H1 (cell line): ENCODE measurements at regions not wholly inside any gene's neighbourhood (a gene's known extent, or its start where the extent isn't known, plus 50 kb on each side); places are given as distances from the start of the nearest gene placed in this dataset.

Experiments
- CTCF ChIA-PET: fragments of 300-600 bp; sonication (Branson Sonifier 250); formaldehyde crosslinking; loops from one replicate; lab custom pipeline; 2021; ENCODE audit not compliant: partially characterized antibody; lab: Charles Lee
- POLR2A ChIA-PET: fragments of 300-600 bp; sonication (Branson Sonifier 250); formaldehyde crosslinking; loops from one replicate; lab custom pipeline; 2021; ENCODE audit warnings: inconsistent platforms; ENCODE audit not compliant: partially characterized antibody; lab: Charles Lee
- DNase-seq, 2 experiments: peaks; one replicate each; pipeline versions ENCODE4 v3.0.0 to v3.0.0-alpha.2; 2010 to 2022; ENCODE audit warnings: low spot score in 2 of 2, low read depth in 1 of 2, mixed read lengths in 1 of 2
- FAIRE-seq: peaks from 2 replicates; lab custom pipeline; 2011; peaks lifted over from hg19 to GRCh38; lab: Jason Lieb, UNC
- H2AFZ ChIP-seq: 2 replicates; pipeline ENCODE4 v1.8.1; 2012; ENCODE audit warnings: low read length, inconsistent platforms
- H2AK5ac ChIP-seq: 2 replicates; pipeline ENCODE4 v1.6.1; 2013; ENCODE audit warnings: low read depth, low read length
- H2BK120ac ChIP-seq: replicated peaks from 2 replicates; pipeline ENCODE3; 2013; ENCODE audit warnings: low read depth, low read length, inconsistent platforms
- H2BK12ac ChIP-seq: 2 replicates; pipeline ENCODE4 v1.6.1; 2013; ENCODE audit warnings: low read depth, low read length
- H2BK15ac ChIP-seq: 2 replicates; pipeline ENCODE4 v1.6.1; 2013; ENCODE audit warnings: low read length
- H2BK20ac ChIP-seq: 2 replicates; pipeline ENCODE4 v1.6.1; 2013; ENCODE audit warnings: low read length
- H2BK5ac ChIP-seq: 2 replicates; pipeline ENCODE4 v1.6.1; 2013; ENCODE audit warnings: low read depth, low read length
- H3K14ac ChIP-seq: 2 replicates; pipeline ENCODE4 v1.6.1; 2013; ENCODE audit warnings: inconsistent platforms; ENCODE audit not compliant: insufficient read length
- H3K18ac ChIP-seq: 2 replicates; pipeline ENCODE4 v1.6.1; 2013; ENCODE audit warnings: low read length; ENCODE audit errors: extremely low read depth
- H3K23ac ChIP-seq: 2 replicates; pipeline ENCODE4 v1.6.1; 2013; ENCODE audit warnings: inconsistent platforms; ENCODE audit not compliant: insufficient read length
- H3K23me2 ChIP-seq: 2 replicates; pipeline ENCODE4 v1.6.1; 2013; ENCODE audit warnings: low read depth, low read length
- H3K27ac ChIP-seq: 2 replicates; pipeline ENCODE4 v1.6.1; 2011; ENCODE audit warnings: low read depth, low read length, inconsistent platforms
- H3K27me3 ChIP-seq, 4 experiments: replicated peaks in 1 of 4; 1 replicate in 1 of 4; 2 replicates in 3 of 4; pipeline versions ENCODE4 v1.6.1 to v1.8.1; 2011 to 2013; ENCODE audit warnings: low read length in 3 of 4, mild to moderate bottlenecking in 3 of 4, inconsistent platforms in 2 of 4, mixed read lengths in 2 of 4, moderate library complexity in 1 of 4; ENCODE audit not compliant: control insufficient read depth in 3 of 4, insufficient read depth in 3 of 4; ENCODE audit errors: extremely low read depth in 1 of 4
- H3K36me3 ChIP-seq, 4 experiments: 2 replicates each; pipeline versions ENCODE4 v1.6.1 to v1.8.1; 2011 to 2013; ENCODE audit warnings: mild to moderate bottlenecking in 4 of 4, low read length in 3 of 4, moderate library complexity in 2 of 4, control low read depth in 1 of 4, inconsistent platforms in 1 of 4; ENCODE audit not compliant: insufficient read depth in 4 of 4, control insufficient read depth in 2 of 4
- H3K4ac ChIP-seq: replicated peaks from 2 replicates; pipeline ENCODE3; 2013; ENCODE audit warnings: low read length, low read depth, mixed read lengths, inconsistent platforms; ENCODE audit not compliant: insufficient read length
- H3K4me1 ChIP-seq, 4 experiments: replicated peaks in 1 of 4; 1 replicate in 1 of 4; 2 replicates in 3 of 4; pipeline versions ENCODE4 v1.6.1 to v1.8.1; 2011 to 2013; ENCODE audit warnings: low read length in 3 of 4, inconsistent platforms in 2 of 4, mixed read lengths in 1 of 4; ENCODE audit not compliant: insufficient read depth in 4 of 4, control insufficient read depth in 3 of 4
- H3K4me2 ChIP-seq, 2 experiments: 2 replicates each; pipeline versions ENCODE4 v1.6.1 to v1.8.1; 2011 to 2013; ENCODE audit warnings: low read depth in 2 of 2, low read length in 2 of 2, control low read depth in 1 of 2, inconsistent platforms in 1 of 2, mild to moderate bottlenecking in 1 of 2; ENCODE audit not compliant: insufficient read depth in 1 of 2
- H3K4me3 ChIP-seq, 4 experiments: fragments of 200-600, 300-600 bp in 1 of 4; sonication (generic), shearing (Covaris generic), sonication (Bioruptor Twin) in 1 of 4; 2 replicates each; pipeline versions ENCODE4 v1.5.1 to v1.8.1; 2011 to 2016; ENCODE audit warnings: low read length in 4 of 4, low read depth in 3 of 4, control low read depth in 2 of 4, inconsistent platforms in 2 of 4, mild to moderate bottlenecking in 2 of 4, mixed read lengths in 1 of 4, moderate library complexity in 1 of 4; ENCODE audit not compliant: insufficient read depth in 2 of 4; ENCODE audit errors: extremely low read depth in 1 of 4
- H3K56ac ChIP-seq: replicated peaks from 2 replicates; pipeline ENCODE3; 2013; ENCODE audit warnings: low read depth, mild to moderate bottlenecking, mixed read lengths, low read length, inconsistent platforms; ENCODE audit not compliant: insufficient read length
- H3K79me1 ChIP-seq: 2 replicates; pipeline ENCODE4 v1.6.1; 2013; ENCODE audit warnings: low read depth, low read length, control low read depth
- H3K79me2 ChIP-seq, 2 experiments: 2 replicates each; pipeline versions ENCODE4 v1.6.1 to v1.8.1; 2012 to 2013; ENCODE audit warnings: low read length in 2 of 2, mild to moderate bottlenecking in 2 of 2, inconsistent platforms in 1 of 2; ENCODE audit not compliant: insufficient read depth in 2 of 2, control insufficient read depth in 1 of 2
- H3K9ac ChIP-seq, 4 experiments: replicated peaks in 1 of 4; 1 replicate in 1 of 4; 2 replicates in 3 of 4; pipeline versions ENCODE4 v1.6.1 to v1.8.1; 2011 to 2013; ENCODE audit warnings: low read depth in 3 of 4, low read length in 3 of 4, control low read depth in 2 of 4, mild to moderate bottlenecking in 2 of 4, moderate library complexity in 2 of 4, inconsistent platforms in 1 of 4; ENCODE audit errors: extremely low read depth in 1 of 4
- H3K9me3 ChIP-seq, 2 experiments: 2 replicates each; pipeline versions ENCODE4 v1.6.1 to v1.8.1; 2012 to 2013; ENCODE audit warnings: mild to moderate bottlenecking in 2 of 2, moderate library complexity in 2 of 2, control low read depth in 1 of 2, inconsistent platforms in 1 of 2, low read depth in 1 of 2, low read length in 1 of 2, mixed read lengths in 1 of 2; ENCODE audit not compliant: insufficient read depth in 2 of 2
- H4K20me1 ChIP-seq, 2 experiments: replicated peaks in 1 of 2; 2 replicates each; pipeline versions ENCODE3 to v1.8.1; 2011 to 2013; ENCODE audit warnings: inconsistent platforms in 2 of 2, low read length in 2 of 2, mild to moderate bottlenecking in 1 of 2; ENCODE audit not compliant: insufficient read depth in 2 of 2, control insufficient read depth in 1 of 2
- H4K5ac ChIP-seq: 2 replicates; pipeline ENCODE4 v1.6.1; 2013; ENCODE audit warnings: low read length, low read depth, mixed read lengths, inconsistent platforms; ENCODE audit not compliant: insufficient read length
- H4K8ac ChIP-seq: 2 replicates; pipeline ENCODE4 v1.8.0; 2013; ENCODE audit warnings: mild to moderate bottlenecking, moderate library complexity, low read length, inconsistent platforms; ENCODE audit not compliant: insufficient read depth; ENCODE audit errors: extremely low read depth
- H4K91ac ChIP-seq: replicated peaks from 2 replicates; pipeline ENCODE3; 2013; ENCODE audit warnings: low read length, mixed read lengths, inconsistent platforms; ENCODE audit not compliant: insufficient read length
- CEBPB ChIP-seq: IDR thresholded peaks from 2 replicates; pipeline ENCODE4 v1.6.1; 2012; ENCODE audit warnings: low read depth, low read length
- RBBP5 ChIP-seq: IDR thresholded peaks from 2 replicates; pipeline ENCODE4 v1.7.1; 2012; ENCODE audit warnings: low read depth, mild to moderate bottlenecking, inconsistent platforms, low read length, moderate library complexity, borderline replicate concordance
- WGBS, 2 experiments: shearing (Covaris generic) in 1 of 2; methylation state at CpG; one replicate each; pipeline versions ENCODE4 v1.1.6 to v1.1.7; 2013 to 2015; ENCODE audit warnings: low lambda C conversion rate in 2 of 2, mixed read lengths in 2 of 2, inconsistent platforms in 1 of 2, low coverage in 1 of 2, missing lambda C conversion rate in 1 of 2; ENCODE audit not compliant: insufficient replicate concordance in 2 of 2, insufficient coverage in 1 of 2, insufficient read length in 1 of 2; ENCODE audit errors: extremely low coverage in 1 of 2, missing lambda C conversion rate in 1 of 2; 5-methylcytosine and 5-hydroxymethylcytosine counted together

GRCh38 chr11:116581349-116581748 is 191.4 kb downstream of the BUD13 start:
- Histone ChIP-seq H2BK20ac (no peak overlapping the region), H2AK5ac (no peak overlapping the region), H3K27me3 (peaks cover 56 to 90% (median 79%) of the 10 kb centered on the region in 4 experiments), H3K4me3 (peak overlapping the region in 3 of 4 experiments; percentile 19 to 55 (median 32); a peak in 5 of 8 replicates), H2AFZ (no peak overlapping the region), H3K79me1 (no peaks in the 10 kb centered on the region), H4K8ac (no peak overlapping the region), H4K20me1 (peaks cover 2 to 7% of the 10 kb centered on the region in 2 experiments), H3K4me2 (peak overlapping the region; percentile 79 to 95), H3K23ac (no peak overlapping the region), H2BK120ac (no peak overlapping the region), H2BK15ac (no peak overlapping the region), H2BK12ac (no peak overlapping the region), H3K23me2 (peaks cover 13% of the 10 kb centered on the region; the same call in 1 of the 2 replicates), H3K56ac (no peak overlapping the region), H3K9ac (no peak overlapping the region), H3K4me1 (peaks cover 18 to 28% (median 21%) of the 10 kb centered on the region in 4 experiments), H3K9me3 (no peaks in the 10 kb centered on the region), H3K79me2 (no peaks in the 10 kb centered on the region), H3K27ac (no peak overlapping the region), H3K18ac (peak overlapping the region; percentile 51; the same call in 1 of the 2 replicates), H2BK5ac (no peak overlapping the region), H4K91ac (no peak overlapping the region), H4K5ac (no peak overlapping the region), H3K4ac (no peak overlapping the region), H3K14ac (no peak overlapping the region), H3K36me3 (no peaks in the 10 kb centered on the region)
- ChIA-PET POLR2A (interaction anchor here (0.8 to 1.3 kb wide), 3 partner anchors 10 to 76 kb away, joined by 3 to 4 read pairs (median 4); no protein-coding TSS in a partner anchor), CTCF (interaction anchor here (0.6 to 3.0 kb wide), 10 partner anchors 13 to 1316 kb away, joined by 3 to 25 read pairs (median 3); no protein-coding TSS in a partner anchor)
- WGBS, 2 experiments, result 27% methylated on average over 13 of the region's 13 CpGs; no CpG with 5 or more reads in 1 of the 2 experiments
- no peak for FAIRE-seq
- DNase-seq, result no peak
- TF ChIP-seq CEBPB (peak; percentile 86), RBBP5 (no peak)
